Muscle of arm (tissue), 1 donor: ENCODE measurements at regions not wholly inside any gene's neighbourhood (a gene's known extent, or its start where the extent isn't known, plus 50 kb on each side); places are given as distances from the start of the nearest gene placed in this dataset.

Experiments used
- DNase-seq: peaks from one replicate; pipeline ENCODE4 v3.0.0-alpha.2; 2013

DNA sequence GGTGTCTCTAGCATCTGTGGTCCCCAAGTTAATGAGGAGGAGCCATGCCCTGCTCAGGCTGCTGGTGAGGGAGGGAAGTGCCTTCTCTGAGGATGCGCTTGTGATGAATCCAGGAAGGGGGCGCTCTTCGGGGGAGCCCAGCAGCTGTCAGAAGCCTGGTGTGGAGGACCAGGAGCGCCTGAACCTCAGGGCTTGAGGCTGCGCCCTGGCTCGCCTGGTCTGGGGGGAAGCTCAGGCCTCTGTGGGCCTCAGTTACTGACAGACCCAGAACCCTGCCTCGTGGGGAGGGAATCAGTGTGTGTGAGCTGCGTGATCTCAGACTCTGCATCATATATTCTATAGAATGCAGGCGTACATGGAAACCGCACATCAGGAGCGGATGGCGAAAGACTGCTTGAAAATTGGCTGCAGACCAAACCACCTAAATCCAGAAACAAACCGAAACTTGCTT, 126.1 kb downstream of the SEC14L1 start:
- no peak for DNase-seq

DNA sequence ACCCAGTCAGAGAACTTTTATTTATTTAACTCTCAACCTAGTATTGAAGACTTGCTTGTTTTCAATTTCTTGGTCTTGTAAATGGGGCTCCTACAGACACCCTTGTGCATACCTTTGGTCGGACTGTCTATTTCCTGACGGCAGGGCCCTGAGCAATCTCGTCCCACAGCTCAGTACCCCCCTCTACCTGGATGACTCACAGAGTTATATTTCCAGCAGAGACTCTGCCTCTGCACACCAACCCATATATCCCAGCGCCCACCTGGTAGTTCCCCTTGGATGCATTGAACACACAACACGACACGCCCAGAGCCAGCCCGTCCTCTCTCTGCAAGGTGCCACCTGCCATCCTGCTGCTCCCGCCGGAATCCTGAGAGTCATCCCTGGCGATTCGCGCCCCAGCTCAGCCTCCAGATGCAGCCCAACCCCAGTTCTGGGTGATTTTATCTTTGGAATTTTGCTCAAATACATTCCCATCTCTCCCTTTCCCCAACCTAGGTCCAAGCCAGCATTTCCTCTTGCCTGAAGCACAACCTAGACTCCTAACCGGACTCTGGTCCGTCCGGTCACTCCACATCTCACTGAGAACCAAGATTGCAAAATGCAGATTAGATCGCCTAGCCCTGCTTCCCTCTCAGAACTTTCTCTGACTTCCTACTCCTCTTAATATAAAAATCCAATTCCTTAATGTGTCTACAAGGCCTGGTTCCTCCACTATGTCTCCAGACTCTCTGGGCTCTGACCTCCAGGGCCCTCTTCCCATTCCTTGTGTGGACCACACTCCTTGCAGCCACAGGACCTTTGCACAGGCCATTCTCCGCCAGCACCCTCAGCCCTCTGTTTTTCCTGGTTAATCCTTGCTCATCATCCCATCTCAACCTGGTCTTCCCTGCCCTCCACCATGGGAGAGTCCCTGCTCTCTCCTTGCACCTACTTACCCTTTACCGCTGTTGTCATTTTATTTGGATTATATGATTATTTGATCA, 129.2 kb downstream of the SEC14L1 start:
- no peak for DNase-seq

DNA sequence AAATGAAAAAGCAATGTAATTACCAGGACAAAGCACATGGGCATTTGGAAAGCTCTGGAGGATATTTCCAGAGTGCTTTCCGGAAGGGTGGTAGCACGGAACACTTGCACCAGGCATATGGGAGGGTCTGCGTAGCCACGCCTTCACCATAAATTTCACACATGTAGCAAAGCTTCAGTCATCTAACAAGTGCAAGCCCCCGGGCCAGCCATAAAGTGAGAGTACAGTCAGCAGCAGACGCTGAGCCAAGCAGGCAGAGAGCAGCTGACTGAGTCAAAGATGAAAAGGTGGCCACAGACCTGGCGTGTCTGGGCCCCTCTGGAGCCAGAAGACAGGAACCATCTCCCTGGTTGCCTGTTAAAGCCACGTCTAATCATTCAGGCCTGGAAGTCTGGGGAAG, 130.6 kb downstream of the SEC14L1 start:
- DNase-seq = no peak

DNA sequence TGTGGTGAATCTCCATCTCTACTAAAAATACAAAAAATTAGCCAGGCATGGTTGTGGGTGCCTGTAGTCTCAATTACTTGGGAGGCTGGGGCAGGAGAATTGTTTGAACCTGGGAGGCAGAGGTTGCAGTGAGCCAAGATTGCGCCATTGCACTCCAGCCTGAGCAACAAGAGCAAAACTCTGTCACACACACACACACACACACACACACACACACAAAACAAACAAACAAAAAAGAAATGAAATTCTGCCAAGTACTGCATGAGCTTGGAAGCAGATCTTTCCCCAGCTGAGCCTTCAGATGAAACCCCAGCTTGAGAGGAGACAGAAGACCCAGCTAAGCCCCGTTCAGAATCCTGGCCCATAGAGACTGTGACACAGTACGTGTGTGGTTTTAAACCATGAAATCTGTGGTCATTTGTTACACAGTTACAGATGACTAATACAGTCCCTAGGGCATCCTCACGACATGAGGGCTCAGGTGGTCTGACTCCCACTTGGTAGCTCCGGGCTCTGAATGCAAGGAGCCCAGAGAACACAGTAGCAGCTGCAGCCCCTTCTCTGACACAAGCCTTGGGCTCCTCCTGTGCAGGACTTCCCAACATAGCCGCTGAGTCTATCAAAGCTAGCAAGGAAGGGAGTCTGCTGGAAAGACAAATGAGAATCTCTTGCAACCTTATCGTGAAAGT, 132.8 kb downstream of the SEC14L1 start:
- DNase-seq = no peak

DNA sequence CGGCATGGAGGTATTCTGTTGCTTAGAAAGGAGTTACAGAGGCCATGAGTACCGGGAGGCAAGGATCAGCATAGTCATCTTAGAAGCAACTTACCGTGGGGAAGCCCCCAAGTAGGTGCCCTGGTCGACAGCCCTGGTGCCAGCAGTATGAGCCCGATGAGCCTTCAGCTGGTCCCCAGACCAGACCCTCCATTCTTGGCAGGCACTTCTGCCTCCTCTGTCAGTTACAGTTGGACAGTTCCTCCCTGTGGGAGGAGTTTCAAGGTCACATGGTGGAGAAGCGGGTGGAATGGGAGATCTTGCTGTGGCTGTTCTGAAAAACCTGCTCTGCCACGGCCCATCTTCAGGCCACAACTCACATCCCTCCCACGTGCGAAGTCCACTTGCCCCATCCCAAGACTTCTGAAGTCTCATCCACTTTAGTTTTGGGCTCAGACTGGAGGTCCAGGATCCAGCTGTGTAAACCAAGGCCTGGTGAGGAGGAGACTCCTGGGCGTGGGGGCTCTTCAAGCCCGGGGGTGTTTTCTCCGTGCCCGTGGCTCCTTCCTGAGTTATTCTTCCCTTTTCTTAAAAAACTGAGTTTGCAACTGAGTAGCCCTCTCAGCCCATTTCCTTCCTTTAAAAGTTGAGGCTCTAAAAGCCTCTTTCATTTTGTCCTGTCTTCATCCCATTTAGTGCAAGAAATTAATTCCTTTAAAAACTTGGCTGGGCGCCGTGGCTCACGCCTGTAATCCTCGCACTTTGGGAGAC, 133.5 kb downstream of the SEC14L1 start:
- no peak for DNase-seq

DNA sequence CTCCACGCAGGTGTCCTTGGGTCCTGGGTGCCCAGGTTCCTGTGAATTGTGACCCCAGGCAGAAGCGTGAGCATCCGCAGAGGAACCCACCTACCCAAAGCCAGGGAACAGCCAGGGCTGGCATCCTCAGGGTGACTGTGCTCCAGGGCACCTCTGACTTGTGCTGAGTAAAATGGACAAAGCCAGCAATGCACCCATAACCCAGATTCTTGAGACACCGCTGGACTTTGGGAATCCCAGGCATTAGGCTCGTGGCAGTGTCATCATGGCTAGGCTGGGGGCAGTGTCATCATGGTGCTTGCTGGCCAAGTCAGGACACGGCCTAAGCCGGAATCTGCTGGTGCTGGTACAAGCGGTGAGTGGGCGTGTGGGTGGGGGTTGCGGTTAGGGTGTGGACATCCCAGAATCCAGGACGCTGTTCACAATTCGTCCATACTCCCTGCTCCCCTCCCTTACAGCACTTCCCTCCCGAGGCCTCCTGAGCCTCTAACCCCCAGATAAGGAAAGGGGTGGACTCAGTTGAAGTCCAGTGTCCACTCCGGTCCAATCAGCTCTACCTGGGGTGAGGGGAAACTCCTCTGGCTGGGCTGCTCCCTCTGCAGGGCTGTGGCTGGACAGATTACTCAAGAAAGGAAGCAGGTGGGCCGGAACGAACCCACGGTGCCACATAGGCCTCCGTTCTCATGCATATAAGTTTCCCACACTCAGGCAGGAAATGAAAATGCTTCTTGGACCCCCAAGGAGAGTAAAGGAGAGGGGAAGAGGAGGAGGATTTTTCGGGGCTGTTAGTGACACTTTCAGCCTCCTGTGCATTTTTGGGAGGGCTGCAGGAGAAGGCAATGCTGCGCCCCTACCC, 138.9 kb downstream of the SEC14L1 start:
- no peak for DNase-seq

DNA sequence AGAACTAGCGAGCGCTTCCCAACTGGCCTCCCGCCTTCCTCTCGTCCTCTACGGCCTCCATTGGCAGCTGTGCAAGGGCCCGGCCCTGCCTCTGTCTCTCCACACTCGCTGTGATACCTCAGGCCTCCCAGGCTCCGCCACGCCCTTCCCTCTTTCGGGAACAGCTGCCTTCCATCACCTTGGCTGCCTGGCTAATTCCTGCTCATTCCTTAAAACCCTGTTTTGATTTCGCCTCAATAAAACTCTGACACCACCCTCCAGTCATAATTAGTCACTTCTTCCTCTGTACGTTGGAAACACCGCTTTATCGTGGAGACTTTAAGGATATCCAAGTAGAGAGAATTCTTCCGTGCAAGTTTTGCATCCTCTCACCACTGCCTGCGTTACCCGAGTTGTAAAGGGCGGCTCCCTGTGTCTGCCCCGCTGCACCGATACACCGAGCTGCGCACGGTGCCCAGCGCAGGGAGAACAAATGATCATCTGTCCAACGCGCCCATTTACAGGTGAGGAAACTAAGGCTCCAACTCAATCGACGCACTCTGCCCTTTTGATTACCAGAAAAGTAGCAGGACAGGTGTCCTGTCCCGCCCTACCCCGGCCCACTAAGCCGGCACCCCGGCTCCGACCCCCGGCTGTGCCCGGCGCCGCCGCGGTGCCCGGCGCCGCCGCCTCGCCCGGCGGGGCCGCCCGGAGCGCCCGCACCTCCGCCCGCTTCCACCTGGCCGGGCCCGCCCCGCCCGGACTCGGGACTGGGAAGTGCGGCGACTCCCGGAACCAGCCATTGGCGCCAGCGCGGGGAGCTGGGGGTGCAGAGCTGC, 139.7 kb downstream of the SEC14L1 start:
- DNase-seq = no peak

DNA sequence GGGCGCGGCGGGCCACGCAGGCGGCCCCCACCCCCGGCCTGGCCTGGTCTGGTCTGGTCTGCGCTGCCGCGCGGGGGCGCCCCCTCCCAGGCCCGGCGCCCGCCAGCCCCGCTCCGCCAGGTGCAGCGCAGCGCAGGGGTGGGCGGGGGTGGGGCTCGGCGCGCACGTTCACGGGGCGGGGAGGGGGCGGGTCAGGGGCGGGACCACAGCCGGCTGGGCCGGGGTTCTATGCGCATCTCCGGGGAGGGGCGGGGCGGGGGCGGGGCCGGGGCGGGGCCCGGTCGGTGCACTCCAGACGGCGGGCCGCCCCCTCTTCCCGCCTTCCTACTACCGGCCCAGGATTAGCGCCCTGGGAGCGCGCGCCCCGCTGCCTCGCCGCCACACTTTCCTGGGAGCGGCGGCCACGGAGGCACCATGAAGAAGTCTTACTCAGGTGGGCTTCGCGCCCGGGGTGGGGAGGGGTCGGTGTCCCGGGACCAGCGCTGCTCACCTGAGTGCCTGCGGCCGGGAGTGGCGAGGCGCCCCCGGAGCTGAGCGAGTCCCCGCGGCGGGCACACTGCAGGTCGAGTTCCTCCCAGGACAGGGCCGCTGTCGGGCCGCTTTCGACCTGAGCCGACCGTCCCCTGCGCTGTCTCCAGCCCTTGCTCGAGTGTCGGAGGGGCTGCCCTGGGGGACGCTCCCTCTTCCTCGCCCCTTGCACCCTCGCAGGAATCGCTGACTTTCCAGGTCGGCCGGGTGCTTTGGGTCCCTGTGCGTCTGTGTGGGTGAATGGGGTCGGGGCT, 140.5 kb downstream of the SEC14L1 start:
- DNase-seq = no peak

DNA sequence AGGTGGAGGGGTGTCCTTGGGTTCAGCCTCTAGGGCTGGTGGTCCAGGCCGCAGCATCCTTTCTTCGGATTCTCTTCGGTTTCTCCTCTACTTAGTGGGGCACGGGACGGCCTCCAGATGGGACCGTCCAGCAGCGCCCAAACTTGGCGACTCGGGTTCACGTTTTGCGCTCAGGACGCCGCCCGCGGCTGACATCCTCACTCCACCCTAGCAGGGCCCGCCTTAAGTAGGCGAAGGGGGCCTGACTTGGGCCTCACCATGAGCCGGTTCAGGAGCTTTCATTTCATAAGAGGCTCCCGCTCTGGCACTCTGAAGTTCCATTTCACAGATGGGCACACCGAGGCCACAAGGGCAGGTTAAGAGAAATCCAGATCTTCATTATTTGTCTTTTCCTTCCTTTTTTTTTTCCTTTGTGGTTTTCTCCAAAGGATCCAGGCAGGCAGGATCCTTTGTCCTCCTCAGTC, 141.2 kb downstream of the SEC14L1 start:
- DNase-seq = no peak

DNA sequence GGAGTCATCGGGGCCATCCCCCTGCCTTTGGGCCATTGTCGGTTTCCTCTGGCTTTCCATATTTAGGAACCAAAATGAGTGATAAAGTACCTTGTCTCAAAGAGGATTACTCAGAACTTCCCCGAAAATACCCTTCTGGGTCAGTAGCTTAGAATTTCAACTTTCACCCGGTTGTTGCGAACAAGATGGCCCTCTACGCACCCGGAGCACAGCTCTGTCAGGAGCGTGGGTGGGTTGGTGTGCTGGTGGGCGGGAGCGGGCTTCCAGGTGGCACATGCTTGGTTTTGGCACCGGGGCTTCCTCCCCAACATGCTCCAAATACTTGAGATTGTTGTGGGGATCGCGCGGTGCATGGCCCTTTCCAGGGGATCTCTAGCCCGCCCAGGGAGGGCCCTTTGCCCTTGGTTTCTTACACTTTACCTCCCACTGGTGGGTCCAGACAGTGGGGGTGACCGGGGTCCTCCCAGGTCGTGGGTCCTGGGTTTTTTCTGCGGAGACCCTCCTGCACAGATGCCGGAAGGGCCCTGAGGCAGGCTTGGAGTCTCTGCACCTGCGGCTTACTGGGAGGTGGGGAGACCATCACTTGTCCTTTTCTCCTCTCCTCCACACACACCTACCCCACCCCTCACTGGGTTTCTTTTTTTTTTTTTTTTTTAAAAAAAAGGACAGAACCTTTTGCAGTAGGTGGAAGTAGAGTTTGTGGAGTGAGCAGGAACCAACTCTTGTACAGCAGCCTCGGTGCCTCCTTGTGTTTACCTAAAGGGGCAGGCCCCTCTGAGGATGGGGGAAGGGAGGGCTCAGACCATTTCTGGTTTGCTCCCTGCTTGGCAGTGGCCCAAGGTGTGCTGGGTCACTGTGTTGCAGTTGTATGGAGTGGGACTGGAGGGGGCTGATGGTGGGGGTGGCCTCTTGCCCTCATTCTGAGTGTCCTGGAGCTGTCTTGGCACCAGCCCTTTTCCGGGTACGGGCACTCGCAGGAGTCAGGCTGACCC, 142.1 kb downstream of the SEC14L1 start:
- DNase-seq = no peak

DNA sequence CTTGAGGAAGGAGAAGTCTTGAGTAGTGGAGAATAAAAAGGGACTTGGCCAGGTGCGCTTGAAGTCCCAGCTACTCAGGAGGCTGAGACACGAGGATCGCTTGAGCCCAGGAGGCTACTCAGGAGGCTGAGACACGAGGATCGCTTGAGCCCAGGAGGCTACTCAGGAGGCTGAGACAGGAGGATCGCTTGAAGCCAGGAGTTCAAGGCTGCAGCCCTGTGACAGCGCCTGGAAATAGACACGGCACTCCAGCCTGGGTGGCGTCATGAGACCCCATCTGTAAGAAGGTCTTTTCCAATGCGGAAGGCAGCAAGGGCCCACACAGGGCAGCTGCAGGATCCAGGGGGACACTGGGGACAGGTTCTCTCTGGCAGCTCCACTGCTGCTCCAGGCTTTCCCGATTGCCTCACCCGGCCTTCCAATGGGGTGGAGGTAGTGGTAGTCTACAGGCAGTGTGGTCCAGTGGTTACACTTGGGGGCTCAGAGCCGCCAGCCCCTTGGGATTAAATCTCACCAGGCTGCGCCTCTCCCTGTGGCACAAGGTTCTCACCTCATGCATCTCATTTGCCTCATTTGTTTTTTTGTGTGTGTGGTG, 143.4 kb downstream of the SEC14L1 start:
- DNase-seq = no peak

DNA sequence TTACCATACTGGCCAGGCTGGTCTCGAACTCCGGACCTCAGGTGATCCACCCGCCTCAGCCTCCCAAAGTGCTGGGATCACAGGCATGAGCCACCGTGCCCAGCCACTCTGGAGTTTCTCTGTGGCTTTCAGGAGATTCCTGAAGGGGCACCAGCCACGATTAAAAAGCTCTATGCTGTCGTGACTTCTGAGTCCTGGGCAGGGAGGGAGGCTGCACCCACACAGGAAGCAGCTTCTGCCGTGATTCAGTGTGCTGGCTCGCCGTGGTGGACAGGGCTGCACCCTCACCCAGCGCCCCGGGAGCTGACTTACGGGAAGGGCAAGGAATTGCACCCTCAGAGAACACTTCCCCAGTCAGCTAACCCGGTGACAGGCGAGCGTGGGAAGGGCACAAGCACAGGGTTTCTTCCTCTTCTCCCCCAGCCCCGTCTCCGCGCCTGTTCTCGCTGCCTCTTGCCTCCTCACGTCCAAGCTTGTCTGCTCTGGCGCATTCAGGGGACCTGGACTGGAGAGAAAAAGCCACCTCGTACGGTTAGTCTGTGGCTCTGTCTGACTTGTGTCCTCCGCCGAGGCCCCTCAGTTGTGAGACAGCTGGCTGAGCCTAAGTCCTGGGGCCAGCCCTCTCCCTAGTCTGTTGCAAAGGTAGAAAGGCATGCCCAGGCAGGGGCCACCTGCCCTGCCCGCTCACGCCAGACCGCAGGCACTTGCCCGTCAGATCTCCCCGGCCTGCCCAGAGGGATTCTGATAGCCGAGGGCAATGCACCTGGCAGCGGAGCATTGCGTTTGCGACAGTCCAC, 145.0 kb downstream of the SEC14L1 start:
- DNase-seq = no peak

DNA sequence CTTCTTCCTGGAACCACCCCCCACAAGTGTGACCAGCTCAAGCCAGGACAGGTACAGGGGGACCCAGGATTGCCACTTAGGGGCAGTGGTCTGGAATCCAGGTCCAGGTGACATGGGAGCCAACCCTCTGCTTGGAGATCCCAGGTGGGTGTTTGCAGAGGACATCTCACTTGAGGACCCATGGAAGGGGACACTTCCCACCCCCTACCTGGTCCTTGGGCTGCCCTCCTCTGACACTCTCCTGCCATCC, 145.5 kb downstream of the SEC14L1 start:
- no peak for DNase-seq

DNA sequence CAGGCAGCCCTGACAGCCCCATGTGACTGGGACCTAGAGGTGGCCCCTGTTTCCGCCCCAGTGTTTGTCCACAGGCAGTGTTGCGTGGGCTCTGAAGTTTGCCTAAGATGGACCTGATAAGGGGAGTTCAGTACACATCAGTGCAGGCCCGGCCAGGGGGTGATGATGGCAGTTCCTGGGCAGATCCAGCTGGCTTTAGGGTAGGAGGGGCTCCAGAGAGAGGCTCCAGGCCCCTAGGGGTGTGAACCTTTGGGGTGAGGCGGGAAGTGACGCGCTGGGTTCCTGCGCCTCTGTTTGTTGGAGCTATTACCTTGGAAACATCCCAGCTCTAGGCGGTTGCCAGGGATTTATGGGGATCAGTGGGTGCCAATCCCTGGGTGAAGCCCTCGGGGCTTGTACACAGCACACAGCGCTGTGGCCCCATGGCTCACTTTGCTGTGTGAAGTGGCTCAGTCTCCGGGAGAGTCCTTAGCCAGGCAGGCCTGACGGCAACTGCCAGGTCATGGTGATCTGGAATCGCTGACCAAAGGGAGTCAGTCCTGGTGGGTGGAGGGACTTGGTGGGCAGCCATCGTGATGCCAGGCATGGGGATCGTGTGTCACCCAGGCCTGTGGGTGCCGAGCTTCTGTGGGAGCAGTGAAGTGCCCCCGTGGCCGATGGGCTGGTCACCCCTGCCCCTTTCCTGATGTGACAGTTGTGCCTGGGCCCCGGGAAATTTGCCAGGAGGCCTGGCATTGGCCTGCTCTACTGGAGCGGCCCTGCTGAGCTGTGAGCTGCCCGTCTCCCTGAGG, 146.1 kb downstream of the SEC14L1 start:
- no peak for DNase-seq

DNA sequence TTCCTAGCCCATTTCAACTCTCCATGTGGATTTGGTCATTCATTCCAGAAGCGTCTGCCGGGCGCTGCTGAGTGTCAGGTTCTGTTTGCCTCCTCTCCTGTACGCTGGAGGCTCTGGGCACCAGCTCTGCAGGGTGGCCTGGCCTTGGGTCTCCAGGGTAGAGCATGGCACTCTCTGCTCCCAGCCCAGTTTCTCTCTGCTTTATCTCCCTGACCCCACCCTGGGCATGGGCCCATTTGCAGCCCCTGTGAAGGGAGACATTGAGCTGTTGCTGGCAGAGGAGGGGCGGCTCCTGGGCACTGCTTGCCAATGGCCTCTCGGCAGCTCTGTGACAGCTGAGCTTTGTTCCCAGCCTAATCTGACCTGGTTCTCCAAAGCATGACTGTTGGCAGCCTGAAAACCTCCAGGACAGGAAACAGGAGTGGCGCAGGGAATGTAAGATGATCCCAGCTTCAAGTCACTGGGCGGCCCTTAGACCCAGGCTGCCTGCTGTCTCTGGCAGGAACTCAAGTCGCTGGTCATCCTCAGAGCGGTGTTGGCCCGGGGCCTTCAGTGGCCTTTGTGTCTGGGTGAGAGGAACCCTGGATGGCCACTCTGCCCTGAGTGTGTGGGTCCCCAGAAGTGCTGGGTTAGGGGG, 146.8 kb downstream of the SEC14L1 start:
- no peak for DNase-seq

DNA sequence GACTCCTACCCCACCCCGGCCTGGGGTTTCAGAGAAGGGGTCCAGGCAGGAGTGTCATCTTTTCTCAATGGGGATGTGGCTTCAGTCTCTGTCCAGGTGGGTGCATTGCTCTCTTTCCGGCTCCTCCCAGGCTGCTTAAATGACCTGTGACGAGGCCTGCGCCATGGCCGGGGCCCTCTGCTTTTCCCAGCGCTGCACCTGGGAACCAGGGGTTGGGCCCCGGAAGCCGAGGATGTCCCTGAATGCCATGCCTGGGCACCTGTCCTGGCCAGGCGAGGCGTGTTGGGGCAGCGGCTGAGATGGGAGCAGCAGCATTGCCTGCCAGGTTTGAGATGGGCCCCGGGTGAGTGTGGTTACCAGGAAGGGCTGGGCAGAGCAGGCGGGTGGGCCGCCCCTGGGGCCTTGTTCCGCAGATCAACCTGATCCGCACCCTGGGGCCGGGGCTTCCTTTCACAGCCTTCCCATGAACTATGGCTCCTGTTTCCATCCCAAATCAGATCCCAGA, 147.4 kb downstream of the SEC14L1 start:
- no peak for DNase-seq
